ENCODE measurements at regions not wholly inside any gene's neighbourhood (a gene's known extent, or its start where the extent isn't known, plus 50 kb on each side); places are given as distances from the start of the nearest gene placed in this dataset.
"Not testable (repeated sequence)": the region's sequence is repeated elsewhere in the genome, so short reads cannot be mapped to it uniquely, and the experiment has no call there.

DNA sequence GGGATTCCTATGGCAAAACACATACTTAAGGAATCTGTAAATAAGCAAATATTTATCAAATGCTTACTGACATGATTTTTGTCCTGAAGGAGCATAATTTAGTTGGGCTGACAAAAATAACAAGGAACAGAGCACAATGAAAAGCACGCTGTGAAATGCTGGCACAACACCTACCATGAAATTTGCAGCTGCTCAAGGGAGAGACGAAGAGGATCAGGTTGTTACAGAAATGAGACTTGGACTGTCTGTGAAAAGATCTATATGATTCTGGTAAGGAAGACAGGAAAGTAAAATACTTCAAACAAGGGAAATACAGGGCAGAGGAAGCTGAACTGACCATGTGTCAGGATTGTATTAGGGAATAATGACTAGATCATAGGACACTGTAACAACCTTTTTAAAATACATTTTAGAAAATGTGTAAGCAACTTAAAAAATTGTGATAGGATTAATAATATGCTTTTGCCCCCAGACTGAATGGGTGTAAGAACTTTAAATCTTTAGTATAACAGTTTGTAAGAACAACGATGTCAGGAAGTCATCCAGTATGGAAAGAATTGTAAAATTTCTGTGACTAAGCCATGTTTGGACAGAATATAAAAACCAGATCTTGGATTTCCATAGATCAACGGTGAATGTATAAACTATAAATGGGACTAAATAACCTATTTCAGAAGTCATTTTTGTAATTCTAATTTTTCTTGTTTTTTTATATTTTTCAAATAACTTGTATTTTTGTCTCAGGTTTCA is 1556.0 kb downstream of the EFNB2 start:
- no peak for DNase-seq

DNA sequence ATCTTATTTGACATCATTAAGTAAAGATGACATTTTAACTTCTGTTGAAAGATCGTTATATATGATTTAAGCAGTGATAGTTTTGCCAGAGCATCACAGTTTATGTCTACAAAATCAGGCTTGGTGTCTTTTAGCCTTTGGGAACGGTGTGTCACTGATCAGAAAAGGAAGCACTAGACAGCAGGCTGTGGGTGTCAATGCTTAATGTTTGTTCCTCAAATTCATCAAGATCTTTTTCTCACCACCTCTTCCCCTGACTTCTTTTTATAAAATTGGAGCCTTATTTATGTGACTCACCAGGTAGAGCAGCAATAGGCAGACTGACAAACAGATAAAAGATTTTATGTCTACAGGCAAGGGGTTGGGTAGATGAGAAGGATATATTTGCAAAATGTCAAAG is 1558.5 kb downstream of the EFNB2 start:
- no peak for DNase-seq

DNA sequence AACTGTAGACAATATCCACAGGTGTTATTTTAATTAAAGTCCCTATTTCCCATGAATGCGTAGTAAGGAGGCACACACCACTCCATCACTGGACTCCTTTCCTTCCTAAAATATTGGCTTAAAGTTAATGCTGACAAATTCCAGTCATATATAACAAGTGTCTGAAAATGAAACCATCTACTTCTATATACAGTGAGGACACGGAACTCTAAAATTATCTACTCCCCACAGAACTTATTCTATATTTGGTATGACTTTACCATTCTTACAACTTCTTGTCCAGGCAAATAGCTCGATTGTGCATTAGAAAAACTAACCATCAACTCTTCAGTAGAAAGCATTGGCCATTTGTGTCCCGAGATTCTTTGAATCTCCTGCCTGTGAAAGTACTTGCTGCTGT is 1560.2 kb downstream of the EFNB2 start:
- DNase-seq: no peak

DNA sequence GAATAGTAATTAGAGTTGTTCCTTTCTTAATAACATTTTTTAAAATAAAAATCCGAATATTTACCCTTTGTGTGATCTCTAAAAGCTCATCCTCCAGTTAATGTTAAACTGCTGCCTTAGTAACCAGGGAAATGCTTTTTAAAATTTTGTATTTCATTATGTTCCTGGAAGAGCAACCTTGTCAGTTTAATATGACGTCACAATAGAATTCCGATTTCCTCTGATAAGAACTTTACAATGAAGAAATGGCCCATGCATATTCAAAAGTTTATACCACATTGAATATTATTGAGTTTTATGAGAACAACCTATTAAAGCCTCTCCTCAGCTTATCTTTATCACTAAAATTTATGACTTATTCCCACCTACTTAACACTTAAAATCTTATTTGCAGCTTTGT is 1566.6 kb downstream of the EFNB2 start:
- DNase-seq: no peak

DNA sequence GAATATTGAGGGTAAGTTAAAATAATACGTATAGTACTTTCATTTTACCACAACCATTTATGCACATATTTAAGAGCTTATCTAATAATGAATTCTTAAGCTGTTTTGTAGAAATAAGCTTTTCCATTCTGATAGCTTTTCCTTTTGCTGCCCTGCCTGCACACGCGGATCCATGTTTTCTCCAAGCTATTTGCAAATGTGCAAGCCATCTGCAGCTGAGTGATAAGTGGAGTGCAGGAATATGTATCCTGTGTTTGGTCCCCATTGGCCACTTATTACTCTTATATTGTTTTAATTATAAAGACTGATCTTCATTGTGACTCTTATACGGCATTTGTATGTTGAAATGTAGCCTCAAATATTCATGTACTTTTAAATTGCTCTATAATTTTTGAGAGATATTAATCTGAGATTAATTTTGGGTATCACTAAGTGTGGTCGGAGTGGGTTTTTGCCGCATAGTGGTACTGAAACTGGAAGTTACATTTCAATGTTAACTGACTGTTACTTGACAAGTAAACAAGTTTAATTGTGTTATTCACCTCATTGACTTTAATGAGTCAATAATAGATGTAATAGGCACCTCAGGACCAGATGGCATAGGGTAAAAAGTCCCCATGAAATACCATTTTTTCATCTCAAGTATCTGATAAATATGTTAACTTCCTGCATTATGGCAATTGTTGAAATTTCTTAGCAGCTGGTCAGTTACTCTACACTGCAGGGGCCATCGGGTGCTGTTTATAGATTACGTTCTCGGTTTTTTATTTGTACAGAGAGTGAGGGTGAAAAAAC is 1567.4 kb downstream of the EFNB2 start:
- DNase-seq: no peak

DNA sequence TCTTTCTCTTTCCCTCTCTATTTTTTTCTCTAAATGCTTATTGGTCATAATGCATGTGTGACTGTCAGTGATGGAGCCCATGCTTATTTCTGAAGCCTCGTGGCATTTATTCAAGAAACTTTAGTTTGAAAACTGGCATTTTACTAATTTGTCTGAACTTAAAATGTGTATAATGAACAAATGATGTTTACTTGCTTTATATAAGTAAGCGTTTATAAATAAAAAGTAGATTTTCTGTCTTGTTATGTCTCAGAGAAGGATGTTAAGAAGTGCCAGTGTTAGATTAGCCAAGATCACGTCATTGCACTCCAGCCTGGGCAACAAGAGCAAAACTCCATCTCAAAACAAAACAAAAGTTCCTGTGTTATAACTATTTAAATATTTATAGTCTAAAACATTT is 1568.1 kb downstream of the EFNB2 start:
- DNase-seq: no peak

DNA sequence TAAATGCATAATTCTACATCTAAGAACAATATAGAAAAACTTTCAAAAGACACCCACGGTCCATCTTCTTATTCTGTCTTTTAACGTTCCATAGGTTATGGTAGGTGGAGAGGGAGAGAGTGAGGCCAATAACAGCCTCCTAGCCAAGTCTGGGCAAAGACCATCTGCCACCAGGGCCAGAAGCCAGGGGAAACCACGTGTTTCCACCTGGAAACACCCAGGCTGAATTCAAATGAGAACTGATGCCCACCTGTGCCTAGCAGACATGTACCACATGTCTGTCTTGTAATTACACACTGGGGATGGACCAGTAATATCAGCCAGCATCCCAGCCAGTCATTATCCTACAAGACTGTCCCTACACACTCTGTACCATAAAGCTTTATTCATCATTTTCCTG is 1573.1 kb downstream of the EFNB2 start:
- DNase-seq: no peak

GRCh38 chr13:104961246-104961645 is 1574.2 kb downstream of the EFNB2 start:
- DNase-seq: no peak

DNA sequence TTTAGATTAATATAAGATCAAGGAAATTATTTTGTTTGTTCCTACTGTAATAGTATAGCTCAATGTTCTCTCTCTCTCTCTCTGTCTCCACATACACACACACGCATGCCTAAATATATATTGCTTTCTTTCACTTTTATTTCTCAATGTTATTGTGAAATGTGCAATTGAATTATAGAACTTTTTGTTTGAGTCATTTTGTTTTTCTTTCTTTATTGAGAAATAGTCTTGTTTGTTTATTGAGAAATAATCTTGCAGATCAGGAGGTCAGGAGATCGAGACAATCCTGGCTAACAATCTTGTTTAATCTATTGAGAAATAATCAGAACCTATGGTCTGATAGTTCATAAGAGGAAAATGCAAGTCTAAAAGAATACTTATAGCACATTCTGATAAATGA is 1581.3 kb downstream of the EFNB2 start:
- DNase-seq: no peak

GRCh38 chr13:104953588-104953987 is 1581.9 kb downstream of the EFNB2 start:
- DNase-seq: no peak

DNA sequence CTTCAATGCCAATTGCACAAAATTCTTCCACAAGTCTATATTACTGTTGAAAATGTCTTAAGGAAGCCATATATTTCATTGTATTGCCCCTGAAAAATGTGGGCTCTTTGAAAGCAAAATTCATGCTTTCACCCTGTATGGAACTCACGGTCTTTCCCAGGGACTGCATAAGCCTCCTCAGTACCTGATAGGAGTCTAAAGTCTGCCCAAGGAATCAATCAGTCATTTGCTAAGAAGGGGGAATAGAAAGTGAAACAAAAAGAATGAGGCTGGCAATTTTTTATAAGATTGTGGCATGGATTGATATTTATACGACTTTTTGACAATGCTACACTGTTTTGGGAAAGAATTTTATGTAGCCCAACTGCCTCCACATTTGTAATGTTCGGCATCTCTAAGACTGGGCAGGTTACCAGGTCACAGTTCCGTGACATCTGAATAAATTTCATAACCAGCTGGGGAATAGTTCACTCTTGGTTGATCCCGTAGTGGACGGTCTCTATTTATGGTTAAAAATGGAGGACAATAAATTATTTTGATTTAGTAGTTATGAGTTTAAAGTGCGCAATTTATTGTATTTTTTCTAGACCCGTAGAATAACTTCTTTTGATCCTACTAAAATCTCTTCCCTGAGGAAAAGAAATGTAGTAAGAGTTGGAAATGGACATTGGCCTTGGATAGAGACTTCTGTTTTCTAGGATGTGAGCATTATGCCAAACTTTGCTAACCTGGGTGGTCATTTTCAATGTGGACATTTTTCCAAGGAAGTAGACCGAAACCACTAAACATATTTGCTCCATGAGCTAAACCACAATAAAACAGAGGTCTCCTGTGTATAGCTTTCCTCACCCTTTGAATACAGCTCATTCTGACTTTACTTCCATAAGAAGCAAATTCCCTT is 1585.4 kb downstream of the EFNB2 start:
- no peak for DNase-seq

DNA sequence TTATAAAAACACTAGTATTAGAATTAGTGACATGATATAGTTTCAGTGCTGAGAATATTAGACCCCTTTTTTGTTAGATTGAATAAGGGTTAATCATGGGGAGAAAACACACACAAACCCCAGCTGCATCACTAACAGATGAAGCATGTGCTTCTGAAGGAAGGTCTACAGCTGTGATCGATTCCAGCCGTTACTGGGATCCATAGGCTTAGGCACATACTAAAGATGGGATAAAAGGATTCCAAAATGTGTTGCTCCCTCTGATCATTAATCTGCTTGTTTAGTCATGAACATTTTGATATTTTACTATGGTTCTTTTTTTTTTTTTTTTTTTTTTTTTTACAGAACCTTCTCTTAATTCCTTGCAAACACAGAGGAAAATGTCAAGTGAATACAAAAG is 1591.3 kb downstream of the EFNB2 start:
- DNase-seq: no peak

DNA sequence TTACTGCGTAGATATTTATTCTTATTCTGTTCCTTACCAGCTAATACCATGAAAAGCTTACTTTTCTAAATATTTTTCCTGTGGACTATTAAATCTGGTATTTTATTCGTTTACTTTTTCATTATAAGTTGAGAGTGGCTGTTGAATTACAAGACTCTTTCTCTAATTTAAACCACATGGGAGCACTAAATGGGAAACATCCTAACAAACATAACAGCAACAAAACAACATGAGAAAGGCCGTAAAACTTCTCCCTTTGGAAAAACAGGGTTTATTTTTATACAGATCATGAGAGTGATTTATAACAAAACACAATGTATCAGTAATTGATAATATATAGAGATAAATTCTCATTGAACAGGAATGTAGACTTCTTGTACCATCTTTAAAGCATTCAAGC is 1592.1 kb downstream of the EFNB2 start:
- no peak for DNase-seq

- DNase-seq: no peak
Observed at GRCh38 chr13:104937881-104938280, 1597.6 kb downstream of the EFNB2 start.

GRCh38 chr13:104936304-104936703 is 1599.2 kb downstream of the EFNB2 start:
- DNase-seq: no peak

DNA sequence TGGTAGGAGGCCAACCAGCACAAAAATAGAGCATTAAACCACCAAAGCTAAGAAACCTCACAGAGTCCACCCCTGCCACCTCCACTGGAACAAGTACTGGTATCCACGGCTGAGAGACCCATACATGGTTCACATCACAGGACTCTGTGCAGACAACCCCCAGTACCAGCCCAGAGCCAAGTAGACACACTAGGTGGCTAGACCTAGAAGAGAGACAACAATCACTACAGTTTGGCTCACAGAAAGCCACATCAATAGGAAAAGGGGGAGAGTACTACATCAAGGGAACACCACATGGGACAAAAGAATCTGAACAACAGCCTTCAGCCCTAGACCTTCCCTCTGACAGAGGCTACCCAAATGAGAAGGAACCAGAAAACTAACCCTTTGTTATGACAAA is 1614.9 kb downstream of the EFNB2 start:
- DNase-seq: not testable (repeated sequence)

DNA sequence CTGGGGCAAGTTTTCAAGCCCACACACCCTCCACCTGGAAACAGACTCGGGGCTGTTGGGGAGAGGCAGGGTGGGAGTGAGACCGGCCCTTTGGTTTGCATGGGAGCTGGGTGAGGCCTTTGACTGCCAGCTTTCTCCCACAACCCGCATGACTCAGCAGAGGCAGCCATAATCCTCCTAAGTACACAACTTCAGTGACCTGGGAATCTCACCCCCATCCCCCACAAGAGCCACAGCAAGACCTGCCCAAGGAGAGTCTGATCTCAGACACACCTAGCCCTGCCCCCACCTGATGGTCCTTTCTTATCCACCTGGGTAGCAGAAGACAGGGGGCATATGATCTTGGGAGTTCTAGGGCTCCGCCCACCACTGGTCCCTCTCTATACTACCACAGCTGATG is 1615.4 kb downstream of the EFNB2 start:
- DNase-seq: no peak

DNA sequence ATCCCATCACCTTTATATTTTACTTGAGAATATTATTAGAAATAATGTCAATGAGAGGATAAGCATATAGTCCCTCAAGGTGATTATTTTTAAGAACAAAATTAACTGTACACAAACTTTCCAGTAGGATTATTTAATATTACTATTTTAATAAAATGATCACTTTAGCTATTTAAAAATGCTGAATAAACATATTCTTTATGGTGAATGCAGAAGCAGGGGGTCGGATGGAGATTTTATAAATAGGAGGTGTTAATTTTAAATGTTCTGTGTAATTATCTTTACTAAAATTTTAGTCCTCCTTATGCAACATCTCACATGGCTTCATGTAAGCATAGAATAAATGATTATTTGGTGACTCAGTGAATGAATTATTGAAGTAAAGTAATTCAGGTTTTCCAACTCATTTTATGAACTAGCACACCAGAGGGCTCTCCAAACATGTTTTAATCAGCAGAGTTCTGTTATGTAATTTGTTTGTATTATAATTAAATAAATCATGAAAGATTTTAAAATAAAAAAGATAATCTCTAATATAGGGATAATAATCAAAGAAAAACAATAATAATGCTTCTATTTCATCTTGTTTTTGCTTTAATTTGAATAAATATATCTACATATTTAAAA is 1635.2 kb downstream of the EFNB2 start:
- DNase-seq: no peak

GRCh38 chr13:104898484-104898883 is 1637.0 kb downstream of the EFNB2 start:
- no peak for DNase-seq

DNA sequence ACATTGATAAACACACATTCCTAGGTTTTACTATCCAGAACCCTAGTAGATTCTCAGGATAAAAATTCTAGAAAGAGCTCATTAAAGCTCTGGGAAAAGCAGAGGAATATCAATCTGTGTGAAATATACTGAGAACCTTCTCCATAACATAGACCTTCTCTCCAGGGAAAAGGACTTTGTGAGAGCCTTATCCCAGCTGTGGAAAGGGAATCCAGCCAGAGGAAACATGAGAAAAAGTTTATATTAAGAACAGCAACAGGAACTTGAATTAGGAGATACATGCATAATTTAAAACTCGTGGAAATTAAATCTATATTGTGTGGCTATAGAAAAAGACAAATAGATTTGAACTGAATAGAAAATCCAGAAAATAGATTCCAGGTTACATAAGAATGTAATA is 1639.9 kb downstream of the EFNB2 start:
- DNase-seq: no peak

- no peak for DNase-seq
Observed at GRCh38 chr13:104875038-104875754, 1660.3 kb downstream of the EFNB2 start.

DNA sequence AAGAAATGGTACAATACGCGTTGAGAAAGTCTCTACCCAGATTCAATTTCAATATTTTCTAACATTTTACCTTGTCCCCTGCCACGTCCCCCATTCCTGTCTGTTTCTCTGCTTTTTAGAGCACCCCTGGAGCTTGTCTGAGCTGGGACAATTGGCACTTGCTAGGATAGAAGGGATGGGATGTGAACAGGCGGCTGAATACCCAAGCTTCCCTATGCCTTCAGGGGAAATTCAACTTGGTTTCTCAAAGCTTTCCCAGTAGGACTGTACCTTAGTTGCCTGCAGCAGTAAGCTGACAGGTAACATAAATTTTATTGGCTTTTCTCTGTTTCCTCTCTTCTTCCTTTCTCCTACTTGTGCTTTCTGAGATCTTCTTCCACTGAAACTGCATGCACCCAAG is 1663.3 kb downstream of the EFNB2 start:
- DNase-seq: no peak
